PC-3 (cell line): ENCODE measurements at regions not wholly inside any gene's neighbourhood (a gene's known extent, or its start where the extent isn't known, plus 50 kb on each side); places are given as distances from the start of the nearest gene placed in this dataset.

Experiments
- CTCF ChIP-seq: fragments of 300-600 bp; sonication (generic); conservative IDR thresholded peaks from 2 replicates; pipeline ENCODE4 v1.5.1; 2017; ENCODE audit warnings: antibody characterized with exemption, low read depth, mild to moderate bottlenecking, low read length
- EZH2 ChIP-seq: fragments of 300-600 bp; sonication (generic); IDR thresholded peaks from one replicate; pipeline ENCODE4 v1.6.1; 2017; ENCODE audit warnings: antibody characterized with exemption, mild to moderate bottlenecking, low read length; ENCODE audit not compliant: unreplicated experiment
- EZH2phosphoT487 ChIP-seq: fragments of 300-600 bp; sonication (generic); IDR thresholded peaks from 2 replicates; pipeline ENCODE4 v1.6.1; 2018; ENCODE audit warnings: mild to moderate bottlenecking, antibody characterized with exemption, low read length, borderline replicate concordance

GRCh38 chr15:93612953-93613352, 523.9 kb upstream of the RGMA start:
- TF ChIP-seq CTCF, result no peak
- TF ChIP-seq EZH2, result no peak
- TF ChIP-seq EZH2phosphoT487, result no peak
